Liver (tissue), 3 donors: ENCODE measurements at regions not wholly inside any gene's neighbourhood (a gene's known extent, or its start where the extent isn't known, plus 50 kb on each side); places are given as distances from the start of the nearest gene placed in this dataset.

Experiments
- CTCF ChIP-seq: fragments of 150-350 bp; IDR thresholded peaks from 2 replicates; pipeline ENCODE4 v1.5.1; 2017; ENCODE audit warnings: improper control_type of control experiment, low read depth, low read length; ENCODE audit not compliant: missing input control
- EGR1 ChIP-seq, 2 donors: IDR thresholded peaks; 2 replicates each; pipeline ENCODE4 v1.6.1; 2016 to 2018; ENCODE audit warnings: antibody characterized with exemption in 2 of 2, low read depth in 2 of 2
- MAX ChIP-seq: IDR thresholded peaks from 2 replicates; pipeline ENCODE4 v1.6.1; 2016; ENCODE audit warnings: antibody characterized with exemption
- donor health status: healthy.
- donor health status: healthy.

DNA sequence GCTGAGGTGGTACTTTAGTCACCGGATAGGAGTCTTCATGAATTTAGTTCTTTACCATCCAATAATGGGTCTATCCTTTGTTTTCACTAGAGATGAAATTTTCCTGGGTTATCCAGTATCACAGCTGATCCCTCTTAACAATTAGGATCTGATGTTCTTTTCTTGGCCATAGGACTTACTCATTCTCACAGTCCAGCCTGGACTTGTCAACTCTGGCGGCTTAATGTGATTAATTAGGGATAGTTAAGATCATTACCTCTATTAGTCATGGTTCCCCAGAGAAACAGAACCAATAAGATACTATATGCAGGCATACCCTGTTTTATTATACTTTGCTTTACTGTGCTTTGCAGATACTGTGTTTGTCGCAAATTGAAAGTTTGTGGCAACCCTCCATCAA is 272.7 kb upstream of the FAT4 start:
- TF ChIP-seq CTCF (no peak), EGR1 (IDR thresholded peaks at IDR 0.05; ENCODE audit: low read depth in 2 of 2) (no peak), MAX (no peak)
